Panc1 (cell line): ENCODE measurements at regions not wholly inside any gene's neighbourhood (a gene's known extent, or its start where the extent isn't known, plus 50 kb on each side); places are given as distances from the start of the nearest gene placed in this dataset.

Experiments
- ATAC-seq: fragments of 200-7000 bp; cut with Tn5 transposase; 2 replicates; pipeline ENCODE4 v1.9.1; 2020; ENCODE audit warnings: mild to moderate bottlenecking, moderate library complexity
- BruUV-seq: library from RNA; stranded (reverse); fragments of 400-500 nt; replicated peaks from 2 replicates; lab custom pipeline; 2021; lab: Mats Ljungman, UMichigan
- CTCF ChIA-PET: fragments of 300-600 bp; sonication (Branson Sonifier 250); formaldehyde crosslinking; loops from one replicate; lab custom pipeline; 2022; ENCODE audit warnings: antibody characterized with exemption; lab: Charles Lee
- POLR2A ChIA-PET: fragments of 300-600 bp; sonication (Branson Sonifier 250); formaldehyde crosslinking; loops from one replicate; lab custom pipeline; 2022; ENCODE audit warnings: antibody characterized with exemption; lab: Charles Lee
- DNase-seq: peaks from one replicate; pipeline ENCODE4 v3.0.0-alpha.2; 2010; ENCODE audit warnings: low read depth, low spot score
- H3K27ac ChIP-seq: 2 replicates; pipeline ENCODE4 v1.5.1; 2011; ENCODE audit warnings: mild to moderate bottlenecking, low read length, inconsistent platforms
- H3K27me3 ChIP-seq: fragments of 200-500 bp; sonication (Bioruptor generic); 2 replicates; pipeline ENCODE4 v1.6.0; 2014; ENCODE audit warnings: low read length, inconsistent platforms; ENCODE audit not compliant: control insufficient read depth, insufficient read depth
- H3K36me3 ChIP-seq: fragments of 200-500 bp; sonication (Bioruptor generic); 2 replicates; pipeline ENCODE4 v1.5.1; 2014; ENCODE audit warnings: inconsistent platforms, mild to moderate bottlenecking, low read length, moderate library complexity; ENCODE audit not compliant: control insufficient read depth, insufficient read depth
- H3K4me1 ChIP-seq: 2 replicates; pipeline ENCODE4 v1.5.1; 2011; ENCODE audit warnings: inconsistent platforms, mild to moderate bottlenecking, low read length, moderate library complexity; ENCODE audit not compliant: control insufficient read depth, insufficient read depth
- H3K4me3 ChIP-seq, 2 experiments: 2 replicates each; pipeline ENCODE4 v1.5.1; 2011 to 2012; ENCODE audit warnings: low read depth in 2 of 2, low read length in 2 of 2, mild to moderate bottlenecking in 2 of 2, inconsistent platforms in 1 of 2, moderate library complexity in 1 of 2
- H3K9me3 ChIP-seq: fragments of 200-500 bp; sonication (Bioruptor generic); 2 replicates; pipeline ENCODE4 v1.5.1; 2014; ENCODE audit warnings: low read depth, mild to moderate bottlenecking, inconsistent platforms, low read length, moderate library complexity; ENCODE audit not compliant: control insufficient read depth, insufficient read depth
- CTCF ChIP-seq: fragments of 450-650 bp; IDR thresholded peaks from 2 replicates; pipeline ENCODE4 v1.5.1; 2017; ENCODE audit warnings: mild to moderate bottlenecking
- POLR2AphosphoS5 ChIP-seq: IDR thresholded peaks from 2 replicates; pipeline ENCODE4 v1.6.1; 2012; ENCODE audit warnings: mild to moderate bottlenecking, low read depth, low read length, moderate library complexity
- REST ChIP-seq, 2 experiments: IDR thresholded peaks; 2 replicates each; pipeline ENCODE4 v1.6.1; 2011 to 2012; ENCODE audit warnings: low read depth in 2 of 2, control low read depth in 1 of 2, low read length in 1 of 2, mild to moderate bottlenecking in 1 of 2, moderate library complexity in 1 of 2; ENCODE audit not compliant: insufficient read depth in 1 of 2
- SIN3A ChIP-seq: IDR thresholded peaks from 2 replicates; pipeline ENCODE4 v1.6.1; 2012; ENCODE audit warnings: low read depth, mild to moderate bottlenecking, low read length, moderate library complexity, borderline replicate concordance; ENCODE audit not compliant: insufficient read depth
- TCF7L2 ChIP-seq: IDR thresholded peaks from 2 replicates; pipeline ENCODE4 v1.6.1; 2011; ENCODE audit warnings: mild to moderate bottlenecking, low read depth, low read length, inconsistent platforms
- in situ Hi-C: cut with HindIII; loops from 2 replicates; pipeline ENCODE4 v1.10.0; 2016; ENCODE audit warnings: low sequenced_read_pairs, low pct_unique_long_range_greater_than_20kb
- intact Hi-C: fragments of 100-400 bp; cut with micrococcal nuclease; formaldehyde crosslinking; loops from one replicate; pipeline ENCODE4 v1.10.0; 2022; ENCODE audit not compliant: unreplicated experiment

GRCh38 chr6:142671791-142672190 is 273.2 kb downstream of the HIVEP2 start:
- ChIA-PET POLR2A (no interaction called here), CTCF (no interaction called here)
- H3K27me3 ChIP-seq: peaks cover 36% of the 10 kb centered on the region
- no peak overlapping the region for H3K27ac ChIP-seq
- ATAC-seq: no peak
- no peak overlapping the region for H3K4me3 ChIP-seq
- no peak for DNase-seq
- H3K9me3 ChIP-seq: no peaks in the 10 kb centered on the region
- in situ Hi-C loops (no loop called here), intact Hi-C loops (no loop called here)
- H3K36me3 ChIP-seq: no peaks in the 10 kb centered on the region
- no peaks in the 10 kb centered on the region for H3K4me1 ChIP-seq
- BruUV-seq: no TSS peak
- TF ChIP-seq POLR2AphosphoS5: no peak
- TF ChIP-seq CTCF: no peak
- no peak for TF ChIP-seq REST (IDR thresholded peaks at IDR 0.05; ENCODE audit: insufficient read depth in 1 of 2, low read depth in 2 of 2, low read length in 1 of 2)
- TF ChIP-seq TCF7L2: no peak
- TF ChIP-seq SIN3A: no peak

- Histone ChIP-seq H3K27me3 (peaks cover 57% of the 10 kb centered on the region), H3K36me3 (no peaks in the 10 kb centered on the region), H3K4me3 (no peak overlapping the region), H3K9me3 (no peaks in the 10 kb centered on the region), H3K4me1 (no peaks in the 10 kb centered on the region), H3K27ac (no peak overlapping the region)
- no TSS peak for BruUV-seq
- in situ Hi-C loops: no loop called here
- DNase-seq (no peak), ATAC-seq (no peak)
- intact Hi-C loops: no loop called here
- ChIA-PET POLR2A (no interaction called here), CTCF (no interaction called here)
- no peak for TF ChIP-seq POLR2AphosphoS5
- no peak for TF ChIP-seq TCF7L2
- no peak for TF ChIP-seq SIN3A
- no peak for TF ChIP-seq REST (IDR thresholded peaks at IDR 0.05; ENCODE audit: insufficient read depth in 1 of 2, low read depth in 2 of 2, low read length in 1 of 2)
- TF ChIP-seq CTCF: no peak
Observed at GRCh38 chr6:142675517-142675916, 269.5 kb downstream of the HIVEP2 start.
